HepG2 (cell line): ENCODE measurements at regions not wholly inside any gene's neighbourhood (a gene's known extent, or its start where the extent isn't known, plus 50 kb on each side); places are given as distances from the start of the nearest gene placed in this dataset.

Experiments
- BCL6 ChIP-seq: IDR thresholded peaks from 2 replicates; pipeline ENCODE4 v1.6.1; 2016; ENCODE audit warnings: missing genetic modification reagents, missing compliant biosample characterization
- ERF ChIP-seq: IDR thresholded peaks from 2 replicates; pipeline ENCODE4 v1.6.1; 2018; ENCODE audit warnings: missing biosample characterization, missing genetic modification reagents
- HNRNPK ChIP-seq: fragments of 200-400 bp; formaldehyde crosslinking; IDR thresholded peaks from 2 replicates; pipeline ENCODE4 v1.6.1; 2018; ENCODE audit warnings: low read length, low read depth, moderate library complexity, mild to moderate bottlenecking; ENCODE audit not compliant: poor library complexity, severe bottlenecking
- KLF11 ChIP-seq: IDR thresholded peaks from 2 replicates; pipeline ENCODE4 v1.6.1; 2016; ENCODE audit warnings: missing compliant biosample characterization
- LCORL ChIP-seq, 2 experiments: fragments of 450-650 bp in 1 of 2; sonication (generic) in 1 of 2; formaldehyde crosslinking in 1 of 2; IDR thresholded peaks; 2 replicates each; pipeline versions ENCODE4 v1.5.0 to v1.6.1; 2017 to 2020; ENCODE audit warnings: antibody characterized with exemption in 1 of 2, missing genetic modification reagents in 1 of 2
- MBD4 ChIP-seq: IDR thresholded peaks from 2 replicates; pipeline ENCODE4 v1.6.1; 2012; ENCODE audit warnings: low read length, inconsistent platforms, borderline replicate concordance
- RXRB ChIP-seq: IDR thresholded peaks from 2 replicates; pipeline ENCODE4 v1.6.1; 2016; ENCODE audit warnings: borderline replicate concordance, missing genetic modification reagents, missing compliant biosample characterization
- SOX6 ChIP-seq, 2 experiments: fragments of 450-650 bp in 1 of 2; sonication (generic) in 1 of 2; formaldehyde crosslinking in 1 of 2; IDR thresholded peaks; 2 replicates each; pipeline versions ENCODE4 v1.4.0 to v1.6.1; 2017 to 2020; ENCODE audit warnings: antibody characterized with exemption in 1 of 2, mild to moderate bottlenecking in 1 of 2, missing genetic modification reagents in 1 of 2
- TF ChIP-seq, protein P1 (sequence below): sonication (generic); formaldehyde crosslinking; IDR thresholded peaks from 2 replicates; pipeline ENCODE4 v1.4.0; 2020; ENCODE audit warnings: missing genetic modification reagents
- TF ChIP-seq, protein P2 (sequence below), 2 experiments: sonication (generic) in 1 of 2; formaldehyde crosslinking in 1 of 2; IDR thresholded peaks; 2 replicates each; pipeline versions ENCODE4 v1.6.1 to v1.9.0; 2014 to 2022; ENCODE audit warnings: antibody characterized with exemption in 1 of 2, borderline replicate concordance in 1 of 2, inconsistent platforms in 1 of 2, low read depth in 1 of 2, missing genetic modification reagents in 1 of 2
- TF ChIP-seq, protein P3 (sequence below): IDR thresholded peaks from 2 replicates; pipeline ENCODE4 v1.6.1; 2016; ENCODE audit warnings: low read depth, borderline replicate concordance
- TF ChIP-seq, protein P4 (sequence below): sonication (generic); formaldehyde crosslinking; IDR thresholded peaks from 2 replicates; pipeline ENCODE4 v1.4.0; 2020; ENCODE audit warnings: missing genetic modification reagents
- TF ChIP-seq, protein P5 (sequence below): IDR thresholded peaks from 2 replicates; pipeline ENCODE4 v1.6.1; 2016; ENCODE audit warnings: low read depth

DNA sequence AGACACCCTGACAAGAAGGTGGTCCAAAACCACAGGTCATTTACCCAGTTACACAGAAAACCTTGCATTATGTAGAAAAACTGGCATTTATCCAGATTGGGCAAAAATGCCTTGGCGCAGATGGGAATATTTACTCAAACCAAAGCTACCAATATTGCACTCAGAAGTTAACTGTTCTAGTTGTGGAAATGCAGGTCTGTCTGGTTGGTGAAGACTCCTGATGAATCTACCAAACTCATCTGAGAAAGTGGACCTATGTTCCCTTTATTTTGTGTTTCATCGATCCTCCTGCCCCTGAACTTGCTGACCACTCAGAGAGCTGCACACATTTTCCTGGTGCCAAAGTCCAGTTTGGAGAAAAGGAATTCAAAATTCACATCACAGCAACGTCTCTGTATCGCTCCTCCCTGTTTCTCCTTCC is 85.2 kb upstream of the ALDH1A1 start (continued):
- TF ChIP-seq, protein P1, sequence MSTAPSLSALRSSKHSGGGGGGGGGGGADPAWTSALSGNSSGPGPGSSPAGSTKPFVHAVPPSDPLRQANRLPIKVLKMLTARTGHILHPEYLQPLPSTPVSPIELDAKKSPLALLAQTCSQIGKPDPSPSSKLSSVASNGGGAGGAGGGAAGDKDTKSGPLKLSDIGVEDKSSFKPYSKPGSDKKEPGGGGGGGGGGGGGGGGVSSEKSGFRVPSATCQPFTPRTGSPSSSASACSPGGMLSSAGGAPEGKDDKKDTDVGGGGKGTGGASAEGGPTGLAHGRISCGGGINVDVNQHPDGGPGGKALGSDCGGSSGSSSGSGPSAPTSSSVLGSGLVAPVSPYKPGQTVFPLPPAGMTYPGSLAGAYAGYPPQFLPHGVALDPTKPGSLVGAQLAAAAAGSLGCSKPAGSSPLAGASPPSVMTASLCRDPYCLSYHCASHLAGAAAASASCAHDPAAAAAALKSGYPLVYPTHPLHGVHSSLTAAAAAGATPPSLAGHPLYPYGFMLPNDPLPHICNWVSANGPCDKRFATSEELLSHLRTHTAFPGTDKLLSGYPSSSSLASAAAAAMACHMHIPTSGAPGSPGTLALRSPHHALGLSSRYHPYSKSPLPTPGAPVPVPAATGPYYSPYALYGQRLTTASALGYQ (CRISPR knock-in tag) = no peak
- TF ChIP-seq, protein P2, sequence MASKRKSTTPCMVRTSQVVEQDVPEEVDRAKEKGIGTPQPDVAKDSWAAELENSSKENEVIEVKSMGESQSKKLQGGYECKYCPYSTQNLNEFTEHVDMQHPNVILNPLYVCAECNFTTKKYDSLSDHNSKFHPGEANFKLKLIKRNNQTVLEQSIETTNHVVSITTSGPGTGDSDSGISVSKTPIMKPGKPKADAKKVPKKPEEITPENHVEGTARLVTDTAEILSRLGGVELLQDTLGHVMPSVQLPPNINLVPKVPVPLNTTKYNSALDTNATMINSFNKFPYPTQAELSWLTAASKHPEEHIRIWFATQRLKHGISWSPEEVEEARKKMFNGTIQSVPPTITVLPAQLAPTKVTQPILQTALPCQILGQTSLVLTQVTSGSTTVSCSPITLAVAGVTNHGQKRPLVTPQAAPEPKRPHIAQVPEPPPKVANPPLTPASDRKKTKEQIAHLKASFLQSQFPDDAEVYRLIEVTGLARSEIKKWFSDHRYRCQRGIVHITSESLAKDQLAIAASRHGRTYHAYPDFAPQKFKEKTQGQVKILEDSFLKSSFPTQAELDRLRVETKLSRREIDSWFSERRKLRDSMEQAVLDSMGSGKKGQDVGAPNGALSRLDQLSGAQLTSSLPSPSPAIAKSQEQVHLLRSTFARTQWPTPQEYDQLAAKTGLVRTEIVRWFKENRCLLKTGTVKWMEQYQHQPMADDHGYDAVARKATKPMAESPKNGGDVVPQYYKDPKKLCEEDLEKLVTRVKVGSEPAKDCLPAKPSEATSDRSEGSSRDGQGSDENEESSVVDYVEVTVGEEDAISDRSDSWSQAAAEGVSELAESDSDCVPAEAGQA (IDR thresholded peaks at IDR 0.05; ENCODE audit: low read depth) = no peak
- TF ChIP-seq, protein P2 (CRISPR knock-in tag; IDR thresholded peaks at IDR 0.05; ENCODE audit: borderline replicate concordance) = no peak
- TF ChIP-seq SOX6 (IDR thresholded peaks at IDR 0.05) (no peak), SOX6 (CRISPR knock-in tag; IDR thresholded peaks at IDR 0.05) (peak; percentile 60), RXRB (CRISPR knock-in tag) (peak; percentile 49), KLF11 (CRISPR knock-in tag) (no peak), HNRNPK (no peak), BCL6 (peak; percentile 6; the same call in 1 of the 2 replicates), LCORL (IDR thresholded peaks at IDR 0.05) (no peak; the same call in 1 of the 2 replicates), LCORL (CRISPR knock-in tag; IDR thresholded peaks at IDR 0.05) (peak; percentile 46; the same call in 1 of the 2 replicates), MBD4 (no peak), ERF (CRISPR knock-in tag) (0 out of 2 replicates have a peak, but pooled peaks have one; percentile 39)
- TF ChIP-seq, protein P3, sequence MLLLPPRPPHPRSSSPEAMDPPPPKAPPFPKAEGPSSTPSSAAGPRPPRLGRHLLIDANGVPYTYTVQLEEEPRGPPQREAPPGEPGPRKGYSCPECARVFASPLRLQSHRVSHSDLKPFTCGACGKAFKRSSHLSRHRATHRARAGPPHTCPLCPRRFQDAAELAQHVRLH (CRISPR knock-in tag) = no peak
- TF ChIP-seq, protein P4, sequence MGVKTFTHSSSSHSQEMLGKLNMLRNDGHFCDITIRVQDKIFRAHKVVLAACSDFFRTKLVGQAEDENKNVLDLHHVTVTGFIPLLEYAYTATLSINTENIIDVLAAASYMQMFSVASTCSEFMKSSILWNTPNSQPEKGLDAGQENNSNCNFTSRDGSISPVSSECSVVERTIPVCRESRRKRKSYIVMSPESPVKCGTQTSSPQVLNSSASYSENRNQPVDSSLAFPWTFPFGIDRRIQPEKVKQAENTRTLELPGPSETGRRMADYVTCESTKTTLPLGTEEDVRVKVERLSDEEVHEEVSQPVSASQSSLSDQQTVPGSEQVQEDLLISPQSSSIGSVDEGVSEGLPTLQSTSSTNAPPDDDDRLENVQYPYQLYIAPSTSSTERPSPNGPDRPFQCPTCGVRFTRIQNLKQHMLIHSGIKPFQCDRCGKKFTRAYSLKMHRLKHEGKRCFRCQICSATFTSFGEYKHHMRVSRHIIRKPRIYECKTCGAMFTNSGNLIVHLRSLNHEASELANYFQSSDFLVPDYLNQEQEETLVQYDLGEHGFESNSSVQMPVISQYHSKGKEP (CRISPR knock-in tag) = no peak
- TF ChIP-seq, protein P5, sequence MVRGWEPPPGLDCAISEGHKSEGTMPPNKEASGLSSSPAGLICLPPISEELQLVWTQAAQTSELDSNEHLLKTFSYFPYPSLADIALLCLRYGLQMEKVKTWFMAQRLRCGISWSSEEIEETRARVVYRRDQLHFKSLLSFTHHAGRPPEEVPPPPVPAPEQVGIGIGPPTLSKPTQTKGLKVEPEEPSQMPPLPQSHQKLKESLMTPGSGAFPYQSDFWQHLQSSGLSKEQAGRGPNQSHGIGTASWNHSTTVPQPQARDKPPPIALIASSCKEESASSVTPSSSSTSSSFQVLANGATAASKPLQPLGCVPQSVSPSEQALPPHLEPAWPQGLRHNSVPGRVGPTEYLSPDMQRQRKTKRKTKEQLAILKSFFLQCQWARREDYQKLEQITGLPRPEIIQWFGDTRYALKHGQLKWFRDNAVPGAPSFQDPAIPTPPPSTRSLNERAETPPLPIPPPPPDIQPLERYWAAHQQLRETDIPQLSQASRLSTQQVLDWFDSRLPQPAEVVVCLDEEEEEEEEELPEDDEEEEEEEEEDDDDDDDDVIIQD (CRISPR knock-in tag) = peak; percentile 50; the same call in 1 of the 2 replicates
